Memory B cell (primary cell): ENCODE measurements at regions not wholly inside any gene's neighbourhood (a gene's known extent, or its start where the extent isn't known, plus 50 kb on each side); places are given as distances from the start of the nearest gene placed in this dataset.
"Not testable (repeated sequence)": the region's sequence is repeated elsewhere in the genome, so short reads cannot be mapped to it uniquely, and the experiment has no call there.

Source experiments
- ATAC-seq: fragments of 150-1000 bp; cut with Tn5 transposase; 2 replicates; pipeline ENCODE4 v1.10.0; 2021; ENCODE audit warnings: low read depth, mild to moderate bottlenecking, moderate library complexity
- DNase-seq, 2 donors: peaks; one replicate each; pipeline ENCODE4 v3.0.0; 2022; ENCODE audit warnings: low spot score in 2 of 2
- H3K27ac Mint-ChIP-seq: one replicate; pipeline ENCODE4 v1.8.0; 2022; ENCODE audit warnings: mild to moderate bottlenecking, moderate library complexity, mixed read lengths
- H3K27me3 Mint-ChIP-seq: one replicate; pipeline ENCODE4 v1.8.0; 2022; ENCODE audit warnings: mixed read lengths
- H3K36me3 Mint-ChIP-seq: one replicate; pipeline ENCODE4 v1.8.0; 2022; ENCODE audit warnings: mild to moderate bottlenecking, mixed read lengths
- H3K4me1 Mint-ChIP-seq: one replicate; pipeline ENCODE4 v1.8.0; 2022; ENCODE audit warnings: mixed read lengths
- H3K4me3 Mint-ChIP-seq: one replicate; pipeline ENCODE4 v1.8.0; 2022; ENCODE audit warnings: mild to moderate bottlenecking, moderate library complexity, mixed read lengths
- H3K9me3 Mint-ChIP-seq: one replicate; pipeline ENCODE4 v1.8.0; 2022; ENCODE audit warnings: mixed read lengths

DNA sequence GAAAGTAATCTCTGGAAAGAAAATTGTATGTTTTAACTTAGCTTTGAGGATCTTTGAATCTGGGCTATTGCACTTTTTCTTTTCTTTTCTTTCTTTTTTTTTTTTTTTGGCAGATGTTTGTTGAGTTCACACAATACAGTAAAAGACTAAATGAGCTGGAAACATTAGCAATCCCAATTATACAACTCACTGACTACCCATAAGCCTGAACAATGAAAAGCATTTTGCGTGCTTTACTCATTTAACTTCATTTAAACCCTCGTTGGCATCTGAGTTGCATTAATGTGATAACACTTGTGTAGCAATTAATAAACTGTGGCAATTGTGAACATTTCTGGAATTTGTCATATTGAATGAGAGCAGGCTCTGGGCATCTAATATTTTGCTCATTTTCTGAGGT, 269.4 kb upstream of the RBMS3 start:
- DNase-seq (no peak), ATAC-seq (no peak)
- no peaks in the 10 kb centered on the region for H3K27me3 Mint-ChIP-seq
- H3K27ac Mint-ChIP-seq, result no peak overlapping the region
- no peaks in the 10 kb centered on the region for H3K36me3 Mint-ChIP-seq
- H3K4me3 Mint-ChIP-seq, result no peak overlapping the region
- peaks cover 2% of the 10 kb centered on the region for H3K9me3 Mint-ChIP-seq
- H3K4me1 Mint-ChIP-seq, result no peaks in the 10 kb centered on the region

DNA sequence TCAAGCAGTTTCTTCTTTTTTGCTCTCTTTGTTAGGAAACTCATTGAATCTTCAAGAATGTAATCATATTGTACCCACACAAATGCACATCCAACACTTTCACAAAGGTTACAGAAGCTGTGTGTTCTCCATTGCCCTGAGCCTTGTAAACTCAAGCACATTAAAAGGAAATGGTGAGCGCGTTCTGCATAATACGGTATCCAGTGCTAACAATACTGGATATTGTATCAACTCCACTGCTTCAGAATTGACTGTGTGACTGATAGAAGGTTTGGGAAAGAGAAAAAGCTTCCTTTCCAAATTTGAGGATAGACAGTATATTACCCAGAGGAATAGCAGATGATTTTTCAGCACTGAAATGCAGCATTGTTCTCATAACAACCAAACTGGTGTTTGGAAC, 268.9 kb upstream of the RBMS3 start:
- DNase-seq, result no peak
- no peak overlapping the region for H3K4me3 Mint-ChIP-seq
- H3K4me1 Mint-ChIP-seq, result no peaks in the 10 kb centered on the region
- no peak for ATAC-seq
- no peak overlapping the region for H3K27ac Mint-ChIP-seq
- no peaks in the 10 kb centered on the region for H3K36me3 Mint-ChIP-seq
- H3K27me3 Mint-ChIP-seq, result no peaks in the 10 kb centered on the region
- peaks cover 2% of the 10 kb centered on the region for H3K9me3 Mint-ChIP-seq

DNA sequence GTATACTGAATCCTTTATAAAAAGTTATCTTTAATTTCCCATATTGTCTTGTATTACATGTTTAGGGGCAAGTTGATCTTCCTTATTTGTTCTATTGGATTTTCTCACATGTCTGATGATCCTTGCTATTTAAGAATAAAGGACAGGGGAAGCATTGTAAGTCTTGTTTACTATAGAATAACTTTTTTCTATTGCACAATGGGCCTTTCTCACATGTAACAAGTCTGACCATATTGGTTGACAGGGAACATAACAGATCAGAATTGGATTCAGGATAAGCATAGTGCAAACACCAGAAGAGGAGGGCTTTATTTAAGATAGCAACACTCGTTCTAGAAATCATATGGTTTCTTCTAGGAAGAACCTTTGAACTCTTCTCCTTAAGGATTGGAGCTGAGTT, 257.9 kb upstream of the RBMS3 start:
- no peak for ATAC-seq
- Mint-ChIP-seq H3K9me3 (peaks cover 12% of the 10 kb centered on the region), H3K27me3 (no peaks in the 10 kb centered on the region), H3K4me3 (no peak overlapping the region), H3K4me1 (no peaks in the 10 kb centered on the region), H3K27ac (no peak overlapping the region), H3K36me3 (no peaks in the 10 kb centered on the region)
- DNase-seq, result no peak

DNA sequence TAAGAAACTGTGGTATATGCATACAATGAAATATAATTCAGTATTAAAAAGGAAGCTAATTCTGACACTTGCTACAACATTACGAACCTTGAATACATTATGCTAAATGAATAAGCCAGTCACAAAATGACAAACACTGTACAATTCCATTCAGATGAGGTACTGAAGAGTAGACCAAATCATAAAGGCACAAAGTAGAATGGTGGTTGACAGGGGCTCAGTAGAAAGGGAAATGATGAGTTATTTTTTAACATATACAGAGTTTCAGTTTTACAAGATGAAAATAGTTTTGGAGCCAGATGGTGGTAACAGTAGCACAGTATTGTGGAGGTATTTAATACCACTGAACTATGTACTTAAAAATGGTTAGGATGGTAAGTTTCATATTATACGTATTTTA, 254.6 kb upstream of the RBMS3 start:
- H3K4me1 Mint-ChIP-seq, result no peaks in the 10 kb centered on the region
- no peak overlapping the region for H3K27ac Mint-ChIP-seq
- ATAC-seq (no peak), DNase-seq (no peak)
- no peaks in the 10 kb centered on the region for H3K36me3 Mint-ChIP-seq
- no peaks in the 10 kb centered on the region for H3K27me3 Mint-ChIP-seq
- H3K9me3 Mint-ChIP-seq, result peaks cover 12% of the 10 kb centered on the region
- H3K4me3 Mint-ChIP-seq, result no peak overlapping the region

DNA sequence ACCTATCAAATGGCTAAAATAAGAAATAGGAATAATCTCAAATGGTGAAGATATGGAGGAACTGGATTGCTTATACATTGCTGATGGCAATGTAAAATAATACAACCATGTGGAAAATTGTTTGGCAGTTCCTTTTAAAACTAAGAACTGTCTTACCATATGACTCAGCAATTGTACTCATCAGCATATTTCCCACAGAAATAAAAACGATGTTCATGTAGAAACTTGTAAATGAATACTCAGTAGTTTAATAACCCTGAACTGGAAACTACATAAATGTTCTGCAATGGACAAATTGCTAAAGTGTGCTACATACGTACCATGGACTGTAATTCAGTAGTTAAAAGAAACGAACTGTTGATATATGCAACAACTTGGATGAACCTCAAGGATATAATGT, 253.9 kb upstream of the RBMS3 start:
- DNase-seq, result no peak
- Mint-ChIP-seq H3K4me1 (no peaks in the 10 kb centered on the region), H3K4me3 (no peak overlapping the region), H3K27me3 (no peaks in the 10 kb centered on the region), H3K9me3 (peaks cover 14% of the 10 kb centered on the region), H3K27ac (no peak overlapping the region), H3K36me3 (no peaks in the 10 kb centered on the region)
- ATAC-seq, result no peak

DNA sequence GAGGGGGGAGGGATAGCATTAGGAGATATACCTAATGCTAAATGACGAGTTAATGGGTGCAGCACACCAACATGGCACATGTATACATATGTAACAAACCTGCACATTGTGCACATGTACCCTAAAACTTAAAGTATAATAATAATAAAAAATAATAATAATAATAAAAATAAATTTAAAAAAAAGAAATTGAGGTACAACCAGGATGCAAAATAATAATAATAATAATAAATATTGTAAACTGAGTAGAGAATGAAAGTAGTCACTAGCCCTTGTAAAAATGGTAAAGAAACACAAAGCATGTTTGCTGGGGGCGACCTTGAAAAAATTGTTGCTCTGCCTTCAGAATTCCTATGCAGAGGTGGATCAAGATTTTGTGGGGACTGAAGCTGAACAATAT, 249.7 kb upstream of the RBMS3 start:
- peaks cover 12% of the 10 kb centered on the region for H3K9me3 Mint-ChIP-seq
- H3K27me3 Mint-ChIP-seq, DNase-seq, H3K36me3 Mint-ChIP-seq, H3K4me3 Mint-ChIP-seq, H3K27ac Mint-ChIP-seq, ATAC-seq, H3K4me1 Mint-ChIP-seq: not testable (repeated sequence)

DNA sequence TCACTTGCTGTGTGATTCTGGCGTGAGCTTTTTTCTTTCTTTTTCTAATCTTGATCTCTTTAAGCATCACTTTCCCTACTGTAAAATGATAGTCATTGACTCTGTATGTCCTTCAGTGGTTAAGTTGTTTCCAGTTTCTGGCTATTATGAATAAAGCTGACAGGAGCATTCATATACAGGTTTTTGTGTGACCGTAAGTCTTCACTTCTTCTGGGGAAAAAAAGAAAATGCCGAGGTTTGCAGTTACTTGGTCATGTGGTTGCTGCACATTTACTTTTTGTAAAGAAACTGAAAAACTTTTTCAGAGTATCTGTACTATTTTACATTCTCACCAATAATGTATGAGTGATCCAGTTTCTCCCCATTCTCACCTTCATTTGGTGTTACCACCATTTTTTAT, 247.4 kb upstream of the RBMS3 start:
- peaks cover 4% of the 10 kb centered on the region for H3K9me3 Mint-ChIP-seq
- no peaks in the 10 kb centered on the region for H3K27me3 Mint-ChIP-seq
- no peak overlapping the region for H3K27ac Mint-ChIP-seq
- no peaks in the 10 kb centered on the region for H3K36me3 Mint-ChIP-seq
- DNase-seq, result no peak
- no peak overlapping the region for H3K4me3 Mint-ChIP-seq
- ATAC-seq, result no peak
- H3K4me1 Mint-ChIP-seq, result no peaks in the 10 kb centered on the region

DNA sequence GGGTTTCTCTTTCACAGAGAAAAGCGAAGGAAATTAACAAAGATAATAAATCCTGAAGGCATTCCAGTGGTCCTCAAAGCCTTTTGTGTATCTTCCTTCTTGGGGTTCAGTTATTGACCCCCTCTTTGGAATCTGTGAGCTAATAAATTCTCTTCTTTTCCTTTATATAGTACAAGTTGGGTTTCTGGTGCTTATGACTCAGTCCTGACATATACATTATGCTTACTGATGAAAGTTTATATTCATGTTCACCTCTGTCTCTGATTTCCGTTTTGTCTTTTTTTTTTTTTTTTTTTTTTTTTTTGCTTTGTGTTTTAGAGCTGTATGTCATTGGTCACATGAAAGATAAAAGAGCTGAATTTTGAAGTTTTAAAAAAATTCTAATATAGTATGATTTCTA, 230.7 kb upstream of the RBMS3 start:
- ATAC-seq (no peak), DNase-seq (no peak)
- H3K27ac Mint-ChIP-seq, result no peak overlapping the region
- H3K4me1 Mint-ChIP-seq, result no peaks in the 10 kb centered on the region
- no peaks in the 10 kb centered on the region for H3K27me3 Mint-ChIP-seq
- H3K4me3 Mint-ChIP-seq, result no peak overlapping the region
- H3K36me3 Mint-ChIP-seq, result no peaks in the 10 kb centered on the region
- H3K9me3 Mint-ChIP-seq, result peaks cover 9% of the 10 kb centered on the region

DNA sequence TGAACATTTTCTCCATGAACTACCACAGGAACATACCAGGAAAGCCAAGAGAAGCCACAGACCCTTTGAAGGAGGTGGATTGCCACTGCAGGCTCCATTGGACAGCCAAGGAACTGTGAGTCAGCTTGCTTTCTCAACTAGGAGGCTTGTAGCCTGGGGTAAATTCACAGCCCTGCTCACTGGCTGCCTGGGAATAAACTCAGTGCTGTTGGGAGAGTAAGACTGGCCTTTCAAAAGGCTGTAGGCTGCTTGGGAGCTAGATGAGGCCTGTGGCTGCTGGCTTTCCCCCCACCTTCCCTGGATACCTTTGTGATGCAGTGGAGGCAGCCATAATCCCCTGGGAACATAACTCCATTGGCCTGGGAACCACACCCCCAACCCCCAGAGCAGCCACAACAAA, 223.5 kb upstream of the RBMS3 start:
- H3K4me1 Mint-ChIP-seq, result no peaks in the 10 kb centered on the region
- no peak overlapping the region for H3K4me3 Mint-ChIP-seq
- no peaks in the 10 kb centered on the region for H3K36me3 Mint-ChIP-seq
- DNase-seq (no peak), ATAC-seq (no peak)
- no peak overlapping the region for H3K27ac Mint-ChIP-seq
- H3K27me3 Mint-ChIP-seq, result no peaks in the 10 kb centered on the region
- H3K9me3 Mint-ChIP-seq, result peaks cover 15% of the 10 kb centered on the region

DNA sequence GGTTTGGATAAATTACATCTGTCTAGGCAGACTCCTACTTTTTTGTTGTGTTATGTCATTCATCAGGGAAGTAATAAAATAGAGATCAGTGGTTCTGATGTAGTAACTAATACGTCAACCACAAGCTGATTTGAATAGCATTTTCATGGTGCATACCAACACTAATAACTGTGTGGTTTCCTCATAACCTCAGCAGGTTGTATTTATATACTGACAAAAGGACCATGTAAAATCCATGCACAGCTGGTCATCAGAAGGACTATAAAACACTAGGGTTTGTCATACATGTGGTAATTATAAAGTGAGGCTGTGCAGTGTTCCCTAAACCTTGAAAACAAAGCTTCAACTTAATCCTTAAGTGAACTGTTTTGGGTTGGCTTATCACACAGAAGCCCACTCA, 216.8 kb upstream of the RBMS3 start:
- Mint-ChIP-seq H3K9me3 (peaks cover 7% of the 10 kb centered on the region), H3K36me3 (no peaks in the 10 kb centered on the region), H3K4me1 (no peaks in the 10 kb centered on the region), H3K27me3 (no peaks in the 10 kb centered on the region), H3K4me3 (no peak overlapping the region), H3K27ac (no peak overlapping the region)
- ATAC-seq (no peak), DNase-seq (no peak)

DNA sequence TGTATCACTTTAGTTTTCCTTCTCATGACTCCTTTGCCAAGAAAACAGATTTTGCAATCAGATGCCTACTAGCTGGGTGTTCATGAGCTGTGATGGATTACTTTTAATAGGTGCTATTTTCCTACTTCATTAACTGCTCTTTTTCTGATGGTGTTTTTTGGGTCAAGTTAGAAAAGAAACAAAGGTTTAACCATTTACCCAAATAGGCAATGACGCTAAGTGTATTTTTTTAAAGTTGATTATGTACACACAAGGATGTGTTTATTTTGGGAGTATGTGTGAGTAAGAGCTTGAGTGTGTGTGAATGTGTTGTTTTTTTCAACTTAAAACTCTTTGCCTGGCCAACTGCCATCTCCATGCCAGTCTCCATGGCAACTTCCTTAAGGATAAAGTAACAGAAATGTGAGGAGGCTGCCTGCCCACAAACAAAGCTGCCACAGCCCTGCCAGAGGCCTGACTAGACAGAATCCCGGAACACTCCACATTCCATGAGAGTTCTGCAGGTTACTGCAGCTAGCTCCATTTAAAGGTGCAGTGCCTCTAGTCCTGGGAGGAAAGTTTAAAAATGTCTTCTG, 215.6 kb upstream of the RBMS3 start:
- Mint-ChIP-seq H3K27ac (no peak overlapping the region), H3K4me1 (no peaks in the 10 kb centered on the region), H3K36me3 (no peaks in the 10 kb centered on the region), H3K27me3 (no peaks in the 10 kb centered on the region), H3K9me3 (peaks cover 3% of the 10 kb centered on the region), H3K4me3 (no peak overlapping the region)
- DNase-seq (no peak), ATAC-seq (no peak)

DNA sequence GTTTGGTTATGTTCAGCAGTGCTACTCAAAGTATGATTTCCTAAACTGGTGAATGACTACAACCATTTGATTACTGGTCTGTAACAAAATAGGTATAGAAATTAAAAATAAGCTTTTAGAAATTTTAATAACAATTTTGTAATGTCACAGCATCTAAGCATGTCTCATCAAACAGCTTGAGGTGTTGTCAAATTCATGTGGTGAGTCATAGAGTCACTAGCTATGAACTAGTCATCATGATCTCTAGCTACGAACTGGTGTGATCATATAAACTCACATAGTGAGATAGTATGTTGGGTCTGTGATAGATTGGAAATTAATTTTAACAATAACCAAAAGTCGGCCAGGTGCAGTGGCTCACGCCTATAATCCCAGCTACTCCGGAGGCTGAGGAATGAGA, 213.9 kb upstream of the RBMS3 start:
- H3K36me3 Mint-ChIP-seq, result no peaks in the 10 kb centered on the region
- H3K9me3 Mint-ChIP-seq, result peaks cover 5% of the 10 kb centered on the region
- no peak overlapping the region for H3K4me3 Mint-ChIP-seq
- H3K27me3 Mint-ChIP-seq, result no peaks in the 10 kb centered on the region
- DNase-seq (no peak), ATAC-seq (no peak)
- no peak overlapping the region for H3K27ac Mint-ChIP-seq
- H3K4me1 Mint-ChIP-seq, result no peaks in the 10 kb centered on the region

DNA sequence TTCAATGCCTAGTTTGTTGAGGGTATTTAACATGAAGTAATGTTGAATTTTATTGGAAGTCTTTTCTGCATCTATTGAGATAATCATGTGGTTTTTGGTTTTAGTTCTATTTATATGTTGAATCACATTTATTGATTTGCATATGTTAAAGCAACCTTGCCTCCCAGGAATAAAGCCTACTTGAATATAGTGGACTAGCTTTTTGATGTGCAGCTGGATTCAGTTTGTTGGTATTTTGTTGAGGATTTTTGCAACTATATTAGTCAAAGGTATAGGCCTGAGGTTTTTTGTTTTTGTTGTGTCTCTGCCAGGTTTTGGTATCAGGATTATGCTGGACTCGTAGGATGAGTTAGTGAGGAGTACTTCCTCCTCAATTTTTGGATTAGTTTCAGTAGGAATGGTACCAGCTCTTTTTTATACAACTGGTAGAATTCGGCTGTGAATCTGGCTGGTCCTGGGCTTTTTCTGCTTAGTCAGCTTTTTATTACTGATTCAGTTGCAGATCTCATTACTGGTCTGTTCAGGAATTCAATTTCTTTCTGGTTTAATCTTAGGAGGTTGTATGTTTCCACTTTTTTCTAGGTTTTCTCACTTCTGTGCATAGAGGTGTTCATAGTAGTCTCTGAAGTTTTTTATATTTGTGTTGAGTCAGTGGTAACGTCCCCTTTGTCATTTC, 209.8 kb upstream of the RBMS3 start:
- H3K27me3 Mint-ChIP-seq, result no peaks in the 10 kb centered on the region
- no peaks in the 10 kb centered on the region for H3K4me1 Mint-ChIP-seq
- no peak for DNase-seq
- H3K27ac Mint-ChIP-seq, result no peak overlapping the region
- no peak overlapping the region for H3K4me3 Mint-ChIP-seq
- ATAC-seq, result no peak
- H3K9me3 Mint-ChIP-seq, result peaks cover 8% of the 10 kb centered on the region
- H3K36me3 Mint-ChIP-seq, result no peaks in the 10 kb centered on the region

DNA sequence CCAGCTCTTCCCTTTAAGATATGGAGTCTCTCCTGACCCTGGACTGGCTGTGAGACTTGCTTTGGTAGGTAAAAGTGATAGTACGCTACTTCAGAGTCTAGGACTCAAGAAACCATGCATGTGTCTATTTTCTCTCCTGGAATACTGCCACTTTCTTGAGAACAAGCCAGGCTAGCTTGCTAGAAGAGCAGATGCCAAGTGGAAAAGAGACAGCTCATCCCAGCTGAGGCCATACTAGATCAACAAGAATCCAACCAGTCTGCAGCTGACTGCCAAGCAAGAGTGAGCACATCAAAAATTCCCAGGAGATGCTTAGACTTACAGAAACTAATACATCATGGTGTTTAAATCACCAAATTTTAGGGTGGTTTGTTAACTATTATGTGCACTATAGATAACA, 208.3 kb upstream of the RBMS3 start:
- no peak overlapping the region for H3K27ac Mint-ChIP-seq
- peaks cover 8% of the 10 kb centered on the region for H3K9me3 Mint-ChIP-seq
- no peaks in the 10 kb centered on the region for H3K4me1 Mint-ChIP-seq
- DNase-seq (no peak), ATAC-seq (no peak)
- H3K27me3 Mint-ChIP-seq, result no peaks in the 10 kb centered on the region
- H3K36me3 Mint-ChIP-seq, result no peaks in the 10 kb centered on the region
- H3K4me3 Mint-ChIP-seq, result no peak overlapping the region

DNA sequence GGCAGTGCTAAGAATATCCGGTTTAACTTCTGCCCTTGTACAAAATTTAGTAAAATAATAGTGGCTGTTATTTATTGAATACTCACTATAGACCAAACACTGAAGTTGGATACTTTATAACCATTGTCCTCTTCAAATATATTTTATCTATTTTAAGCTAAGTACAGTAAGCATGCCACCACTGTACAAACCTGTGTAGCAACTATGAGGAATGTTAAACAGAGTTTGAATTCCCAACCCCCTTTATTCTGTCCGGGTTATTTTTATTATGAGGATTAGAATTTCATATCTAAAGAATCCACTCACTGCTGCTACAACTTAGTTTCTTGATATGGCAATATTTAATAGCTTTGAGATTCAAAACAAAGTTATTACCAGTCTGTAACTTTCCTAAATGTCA, 203.5 kb upstream of the RBMS3 start:
- ATAC-seq (no peak), DNase-seq (no peak)
- Mint-ChIP-seq H3K9me3 (peaks cover 2% of the 10 kb centered on the region), H3K4me1 (no peaks in the 10 kb centered on the region), H3K36me3 (no peaks in the 10 kb centered on the region), H3K27me3 (no peaks in the 10 kb centered on the region), H3K4me3 (no peak overlapping the region), H3K27ac (no peak overlapping the region)
